Left lobe of liver (tissue), 2 donors: ENCODE measurements at regions not wholly inside any gene's neighbourhood (a gene's known extent, or its start where the extent isn't known, plus 50 kb on each side); places are given as distances from the start of the nearest gene placed in this dataset.
"Not testable (repeated sequence)": the region's sequence is repeated elsewhere in the genome, so short reads cannot be mapped to it uniquely, and the experiment has no call there.

Source experiments
- ATAC-seq: fragments of 200-7000 bp; cut with Tn5 transposase; one replicate; pipeline ENCODE4 v1.9.1; 2020; ENCODE audit warnings: mild to moderate bottlenecking, moderate library complexity
- DNase-seq: peaks from one replicate; pipeline ENCODE4 v3.0.0-alpha.2; 2020; ENCODE audit warnings: low spot score
- donor health status: DM: no; HTN: no; CAD: no; lungs with moderate emphysema.
- donor health status: DM: no; HTN: yes; CAD: no.

DNA sequence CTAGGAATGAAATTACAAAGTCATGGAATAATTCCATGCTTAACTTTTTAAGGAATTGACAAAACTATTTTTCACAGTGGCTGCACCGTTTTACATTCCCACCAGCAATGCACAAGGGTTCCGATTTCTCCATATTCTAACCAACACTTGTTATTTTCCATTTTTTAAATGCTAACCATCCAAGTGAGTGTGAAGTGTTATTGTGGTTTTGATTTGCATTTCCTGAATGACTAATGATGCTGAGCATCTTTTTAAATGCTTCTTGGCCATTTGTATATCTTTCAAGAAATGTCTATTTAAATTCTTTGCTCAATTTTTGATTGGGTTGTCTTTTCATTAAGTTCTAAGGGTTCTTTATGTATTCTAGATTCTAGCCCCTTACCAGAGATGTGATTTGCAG is 479.5 kb upstream of the SMARCA2 start:
- no peak for DNase-seq

DNA sequence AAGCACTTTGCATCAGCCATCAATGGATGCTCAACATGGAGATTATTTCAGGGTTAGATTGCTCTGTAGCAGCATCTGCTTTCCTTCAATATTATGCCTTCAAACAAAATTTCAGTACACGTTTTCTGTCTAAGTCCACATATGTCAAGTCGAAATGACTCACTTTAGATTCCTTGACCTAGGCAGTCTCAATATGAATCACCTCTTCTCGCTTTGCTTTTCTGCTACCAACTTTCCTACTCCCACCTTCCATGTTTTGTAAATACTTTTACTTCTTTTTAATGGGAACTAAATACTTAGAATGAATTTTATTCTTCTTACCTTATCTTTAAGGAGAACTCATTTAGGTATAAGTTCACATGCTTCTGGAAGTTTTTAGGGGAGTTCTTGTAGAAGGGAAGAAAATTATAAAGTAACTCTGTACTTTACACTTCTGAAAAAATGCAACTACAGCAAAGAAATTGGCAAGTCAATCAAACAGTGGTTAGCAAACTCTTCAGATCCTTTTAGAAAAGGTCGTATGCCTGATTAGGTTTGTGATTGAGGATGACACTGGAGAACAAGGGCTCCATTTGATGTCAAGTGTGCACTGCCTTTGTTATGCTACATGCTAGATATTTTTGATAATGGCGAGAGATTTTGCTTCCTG is 478.5 kb upstream of the SMARCA2 start:
- ATAC-seq = no peak

More for the DNA sequence above, 479.5 kb upstream of the SMARCA2 start:
- no peak for ATAC-seq

DNA sequence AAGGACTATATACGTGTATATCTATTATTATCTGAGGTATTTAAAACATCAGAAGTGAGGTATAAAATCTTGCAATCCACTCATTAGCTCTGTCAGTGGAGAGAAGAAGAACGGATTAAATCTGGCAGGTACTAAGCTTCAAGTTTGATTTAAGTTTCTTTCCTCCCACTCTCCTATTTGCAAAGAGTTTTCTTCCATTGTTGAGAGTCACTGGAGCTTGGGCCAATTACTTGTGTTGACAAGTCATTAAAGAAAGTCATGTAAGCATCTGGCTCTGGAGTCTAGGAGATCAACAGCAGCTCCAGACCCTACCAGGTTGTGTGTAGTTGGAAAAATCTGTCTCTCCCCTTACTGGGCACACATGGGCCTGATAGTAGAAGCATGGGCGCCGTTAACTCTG is 476.8 kb upstream of the SMARCA2 start:
- ATAC-seq (no peak), DNase-seq (no peak)

More for the DNA sequence above, 478.5 kb upstream of the SMARCA2 start:
- DNase-seq = no peak

DNA sequence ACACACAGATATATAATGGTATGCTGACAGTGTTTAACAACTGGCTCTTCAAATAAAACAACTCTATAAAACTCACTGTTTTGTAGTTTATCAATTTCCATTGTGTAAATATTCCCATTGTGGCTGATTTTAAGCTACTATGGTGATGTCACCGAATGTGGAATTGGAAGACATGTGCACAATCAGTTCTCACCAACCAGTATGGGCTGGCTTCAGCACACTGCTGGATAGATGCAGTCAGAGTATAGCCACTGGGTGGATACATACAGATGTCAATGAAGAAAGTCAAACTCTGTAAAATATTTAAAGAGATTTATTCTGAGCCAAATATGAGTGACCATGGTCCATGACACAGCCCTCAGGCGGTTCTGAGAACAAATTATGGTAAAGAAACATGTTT is 475.9 kb upstream of the SMARCA2 start:
- DNase-seq (no peak), ATAC-seq (no peak)

DNA sequence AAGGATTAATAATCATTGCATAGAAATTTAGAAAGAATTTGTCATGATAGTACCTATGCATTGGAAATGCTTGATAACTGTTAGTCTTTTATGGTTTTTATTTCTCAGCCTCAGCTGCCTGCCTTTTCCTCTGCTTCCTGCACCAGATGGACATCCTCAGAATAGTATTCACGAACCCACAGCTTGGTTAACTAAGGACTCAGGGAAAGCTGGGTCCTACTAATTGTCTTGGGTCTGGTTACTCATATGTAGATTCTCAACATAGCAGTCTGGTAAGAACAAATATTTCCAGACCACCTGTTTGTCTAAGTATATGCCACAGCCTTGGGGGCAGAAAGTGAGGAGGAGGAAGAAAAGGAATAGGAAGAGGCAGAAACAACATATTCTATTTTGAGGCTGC is 464.5 kb upstream of the SMARCA2 start:
- DNase-seq (no peak), ATAC-seq (no peak)

DNA sequence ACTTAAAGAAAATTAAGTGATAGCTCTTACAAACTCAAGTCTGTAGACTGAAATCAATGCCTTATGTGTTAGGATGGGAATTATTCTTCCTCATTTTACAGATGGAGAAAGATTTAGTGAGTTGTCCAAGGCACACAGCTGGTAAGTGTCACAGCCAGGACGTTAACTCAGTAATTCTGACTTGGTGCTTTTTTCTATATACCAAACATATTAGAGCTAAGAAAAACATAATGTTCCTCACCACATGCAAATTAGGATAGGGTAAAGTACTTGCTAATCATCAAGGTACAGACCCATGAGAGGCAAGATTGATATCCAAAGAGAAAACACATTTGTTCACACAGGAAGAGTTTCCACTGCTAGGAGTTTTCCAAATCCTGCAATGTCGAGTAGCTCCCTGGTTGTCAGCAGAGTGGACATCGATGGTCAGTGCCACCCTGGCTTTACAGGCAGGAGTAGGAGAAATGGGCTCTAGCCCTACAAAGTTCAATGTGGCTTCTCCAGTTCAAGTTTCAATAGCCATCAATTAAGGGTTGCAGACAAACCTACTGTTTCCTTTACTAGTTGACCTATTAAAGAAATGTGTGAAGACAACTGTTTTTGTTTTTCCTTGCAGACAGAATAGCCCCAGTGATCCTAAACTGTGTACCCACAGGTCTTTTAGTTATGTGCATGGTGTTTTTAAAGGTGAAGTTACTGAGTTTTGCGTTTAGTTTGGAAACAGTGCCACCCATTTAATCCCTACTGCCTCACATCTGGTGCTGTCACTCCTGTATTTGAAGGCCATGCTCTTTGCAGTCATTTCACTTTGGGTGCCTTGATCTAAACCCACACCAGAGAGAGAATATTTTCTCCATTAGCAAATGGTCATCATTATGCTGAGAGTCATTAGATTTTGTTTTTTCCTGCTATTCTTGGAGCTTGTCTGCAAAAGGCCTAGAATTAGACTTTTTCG is 460.8 kb upstream of the SMARCA2 start:
- ATAC-seq = no peak
- no peak for DNase-seq

DNA sequence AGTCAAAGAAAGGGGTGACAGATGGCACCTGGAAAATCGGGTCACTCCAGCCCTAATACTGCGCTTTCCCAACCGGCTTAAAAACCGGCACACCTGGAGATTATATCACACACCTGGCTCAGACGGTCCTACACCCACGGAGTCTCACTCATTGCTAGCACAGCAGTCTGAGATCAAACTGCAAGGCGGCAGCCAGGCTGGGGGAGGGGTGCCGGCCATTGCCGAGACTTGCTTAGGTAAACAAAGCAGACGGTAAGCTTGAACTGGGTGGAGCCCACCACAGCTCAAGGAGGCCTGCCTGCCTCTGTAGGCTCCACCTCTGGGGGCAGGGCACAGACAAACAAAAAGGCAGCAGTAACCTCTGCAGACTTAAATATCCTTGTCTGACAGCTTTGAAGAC is 456.5 kb upstream of the SMARCA2 start:
- ATAC-seq, DNase-seq: not testable (repeated sequence)

DNA sequence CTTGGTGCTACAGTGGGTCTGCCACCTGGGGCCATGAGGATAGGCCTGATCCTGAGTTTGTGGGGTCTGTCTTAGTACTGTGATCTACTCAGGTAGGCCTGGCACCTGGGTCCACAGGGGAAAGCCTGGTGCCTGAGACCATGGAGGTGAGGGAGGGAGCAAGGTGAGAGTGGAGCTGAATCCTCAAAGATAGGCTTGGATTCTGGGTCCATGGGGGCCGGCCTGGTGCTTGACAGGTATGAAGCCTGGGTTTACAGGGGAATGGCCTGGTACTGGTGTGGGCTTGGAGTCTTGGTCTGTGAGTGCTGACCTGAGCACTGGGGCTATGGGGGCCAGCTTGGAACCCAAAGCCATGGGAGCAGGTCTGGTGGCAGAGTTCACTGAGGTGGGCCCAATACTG is 439.2 kb upstream of the SMARCA2 start:
- no peak for ATAC-seq
- no peak for DNase-seq

DNA sequence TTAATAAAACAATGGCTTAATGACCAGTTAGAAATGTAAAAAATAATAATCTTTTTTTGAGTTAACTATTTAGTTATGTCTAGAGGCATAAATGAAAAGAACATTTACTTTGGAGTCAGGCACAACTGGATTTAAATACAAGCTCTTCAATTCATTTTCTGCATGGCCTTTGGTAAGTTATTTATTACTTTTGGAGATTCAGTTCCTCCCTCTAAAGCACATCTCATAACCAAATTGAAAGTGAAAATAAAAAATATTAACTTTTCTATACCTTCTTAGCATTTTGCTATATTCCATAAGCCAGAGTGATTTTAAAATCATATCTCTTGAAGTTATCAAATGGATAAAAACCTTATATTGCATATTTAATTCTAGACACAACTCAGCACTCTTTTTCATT is 434.9 kb upstream of the SMARCA2 start:
- DNase-seq = no peak
- ATAC-seq = no peak

DNA sequence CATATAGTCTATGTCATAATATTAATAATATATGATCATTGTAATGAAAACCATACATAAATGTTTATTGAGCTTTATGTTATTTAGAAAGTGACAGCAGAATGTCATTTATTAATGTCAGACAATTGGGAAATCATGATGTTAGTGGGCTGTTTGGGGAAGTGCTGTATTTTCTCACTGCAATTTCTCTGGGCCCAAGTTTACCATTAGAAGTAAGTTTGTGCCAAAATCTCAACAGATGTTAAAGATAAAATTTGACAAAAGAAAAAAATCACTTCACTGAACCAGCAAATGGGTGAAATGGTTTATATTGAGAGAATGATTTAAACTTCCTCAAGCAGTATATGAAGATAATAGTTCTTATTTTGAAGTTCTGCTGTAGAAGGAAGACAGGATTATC is 433.2 kb upstream of the SMARCA2 start:
- ATAC-seq (no peak), DNase-seq (no peak)

DNA sequence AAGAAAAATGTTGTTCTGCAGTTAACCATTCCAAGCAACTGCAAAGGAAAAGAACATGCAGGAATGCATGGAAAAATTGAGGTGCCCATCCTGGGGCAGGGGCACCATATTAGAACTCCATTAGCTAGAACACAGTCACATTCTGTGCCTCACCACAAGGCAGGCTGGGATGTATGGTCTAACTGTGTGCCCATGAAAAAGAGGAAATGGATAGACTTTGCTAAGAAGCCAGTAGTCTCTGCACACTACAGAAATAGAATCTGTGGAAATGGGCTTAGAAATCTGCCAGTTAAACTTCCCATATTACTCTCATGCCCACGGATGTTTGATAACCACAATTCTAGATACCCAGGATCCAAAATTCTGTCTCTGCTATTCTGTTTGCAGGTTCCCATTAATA is 423.8 kb upstream of the SMARCA2 start:
- ATAC-seq = no peak
- DNase-seq = no peak

DNA sequence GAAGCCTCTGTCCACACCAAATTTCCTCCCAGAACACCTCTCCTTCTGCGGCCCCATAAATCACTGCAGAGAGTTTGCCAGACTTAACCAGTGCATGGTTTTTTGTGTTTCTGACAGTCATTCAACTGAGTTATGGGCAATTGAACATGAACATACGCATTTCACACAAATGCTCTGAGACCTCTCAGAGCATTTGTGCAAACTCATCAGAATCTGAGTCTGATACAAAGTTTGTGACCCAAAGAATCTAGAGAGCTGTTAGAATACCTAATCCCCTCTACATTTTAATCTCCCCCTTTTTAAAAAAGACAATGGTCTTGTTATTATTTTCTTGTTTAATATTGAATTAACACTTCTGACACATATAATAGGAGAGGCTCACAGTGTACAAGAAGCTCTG is 416.9 kb upstream of the SMARCA2 start:
- ATAC-seq (no peak), DNase-seq (no peak)

DNA sequence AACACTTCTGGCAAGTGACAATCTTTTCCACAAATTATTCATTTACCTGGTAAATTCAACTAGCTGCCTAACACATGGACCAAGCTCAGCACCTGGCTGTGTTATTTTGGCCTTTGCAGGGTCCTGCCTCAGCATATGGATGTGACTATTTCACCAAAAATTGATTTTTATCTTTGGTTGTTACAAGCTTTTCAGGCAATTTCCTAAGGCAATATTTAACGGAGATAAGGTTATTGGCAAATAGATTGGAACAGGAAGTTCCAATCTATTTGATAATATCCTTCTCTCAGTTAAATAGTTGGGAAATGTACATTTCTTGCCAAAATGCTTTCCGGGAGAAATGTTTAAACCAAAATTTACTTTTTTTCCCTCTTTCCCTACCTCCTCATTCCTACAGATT is 415.2 kb upstream of the SMARCA2 start:
- ATAC-seq (no peak), DNase-seq (no peak)

DNA sequence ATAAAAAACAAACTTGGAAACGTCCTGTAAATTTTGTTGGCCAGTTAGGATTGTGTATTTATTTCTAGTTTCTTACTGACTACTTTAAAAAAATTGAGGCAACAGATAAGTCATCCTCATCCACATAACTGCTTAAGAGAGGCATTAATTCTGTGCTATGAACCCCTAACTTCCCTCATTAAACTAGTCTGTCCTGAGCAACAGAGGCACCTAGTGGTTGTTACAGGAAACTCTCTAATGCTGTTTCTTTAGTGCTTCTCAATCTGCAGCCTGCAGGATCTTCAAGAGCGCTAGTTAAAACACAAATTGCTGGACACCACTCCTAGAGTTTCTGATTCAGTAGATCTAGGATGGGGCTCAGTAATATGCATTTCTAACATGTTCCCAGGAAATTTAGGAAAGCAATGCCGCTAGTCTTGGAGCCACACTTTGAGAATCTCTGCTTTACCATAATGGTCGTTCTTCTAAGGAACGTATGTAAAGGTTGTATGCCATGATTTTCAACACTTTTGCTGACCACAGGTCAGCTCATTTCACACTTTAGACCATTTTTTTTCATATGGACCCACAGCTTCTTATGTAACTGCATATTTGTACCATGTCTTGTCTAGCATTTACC is 410.1 kb upstream of the SMARCA2 start:
- ATAC-seq = peak; percentile 79
- no peak for DNase-seq

DNA sequence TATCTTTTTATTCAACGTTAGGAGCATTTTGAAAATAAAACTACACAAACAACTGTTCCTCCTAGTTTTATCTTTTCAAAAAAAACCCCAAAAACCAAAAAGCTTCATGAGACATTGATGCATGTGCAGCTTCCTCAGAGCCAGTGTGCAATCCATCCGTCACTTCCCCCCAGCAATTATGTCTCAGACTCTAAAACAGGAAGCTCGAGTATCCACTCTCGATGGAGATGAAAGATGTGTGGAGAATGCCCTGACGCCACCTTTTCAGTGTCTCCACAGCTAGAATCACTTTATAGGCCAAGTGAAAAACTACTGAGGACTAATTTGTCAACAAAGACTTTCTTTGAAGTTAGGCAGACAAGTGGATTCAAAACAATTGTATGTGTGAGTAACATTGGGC is 408.9 kb upstream of the SMARCA2 start:
- ATAC-seq = no peak
- no peak for DNase-seq

DNA sequence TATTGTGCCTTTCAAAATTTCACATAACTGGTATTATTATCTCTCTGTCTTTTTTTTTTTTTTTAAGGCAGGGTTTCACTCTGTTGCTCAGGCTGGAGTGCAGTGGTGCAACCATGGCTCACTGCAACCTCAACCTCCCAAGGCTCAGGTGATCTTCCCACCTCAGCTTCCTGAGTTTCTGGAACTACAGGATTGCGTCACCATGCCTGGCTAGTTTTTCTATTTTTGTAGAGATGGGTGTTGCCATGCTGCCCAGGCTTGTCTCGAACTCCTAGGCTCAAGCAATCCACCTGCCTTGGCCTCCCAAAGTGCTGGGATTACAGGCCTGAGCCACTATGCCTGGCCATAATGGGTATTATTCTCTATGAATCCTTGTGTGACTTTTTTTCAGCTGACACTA is 402.3 kb upstream of the SMARCA2 start:
- no peak for DNase-seq

DNA sequence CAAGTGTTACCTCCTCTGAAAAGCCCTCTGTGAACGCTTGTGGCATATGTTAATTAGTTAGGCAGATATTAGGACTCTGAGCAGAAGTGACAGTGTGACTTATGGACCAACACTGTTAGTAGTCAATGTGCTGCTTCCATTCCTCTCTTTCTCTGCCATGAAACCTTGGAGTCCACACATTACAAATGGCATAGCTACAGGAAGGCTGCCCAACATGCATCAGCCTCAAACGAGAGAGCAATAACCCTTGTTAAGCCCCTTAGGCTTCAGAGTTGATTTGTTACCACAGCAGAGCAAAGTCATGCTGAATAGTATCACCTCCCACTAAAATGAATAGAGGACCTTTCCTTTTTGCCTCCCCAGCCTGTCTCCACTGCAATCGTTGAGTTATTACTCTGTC is 397.7 kb upstream of the SMARCA2 start:
- DNase-seq (no peak), ATAC-seq (no peak)

More for the DNA sequence above, 402.3 kb upstream of the SMARCA2 start:
- no peak for ATAC-seq

DNA sequence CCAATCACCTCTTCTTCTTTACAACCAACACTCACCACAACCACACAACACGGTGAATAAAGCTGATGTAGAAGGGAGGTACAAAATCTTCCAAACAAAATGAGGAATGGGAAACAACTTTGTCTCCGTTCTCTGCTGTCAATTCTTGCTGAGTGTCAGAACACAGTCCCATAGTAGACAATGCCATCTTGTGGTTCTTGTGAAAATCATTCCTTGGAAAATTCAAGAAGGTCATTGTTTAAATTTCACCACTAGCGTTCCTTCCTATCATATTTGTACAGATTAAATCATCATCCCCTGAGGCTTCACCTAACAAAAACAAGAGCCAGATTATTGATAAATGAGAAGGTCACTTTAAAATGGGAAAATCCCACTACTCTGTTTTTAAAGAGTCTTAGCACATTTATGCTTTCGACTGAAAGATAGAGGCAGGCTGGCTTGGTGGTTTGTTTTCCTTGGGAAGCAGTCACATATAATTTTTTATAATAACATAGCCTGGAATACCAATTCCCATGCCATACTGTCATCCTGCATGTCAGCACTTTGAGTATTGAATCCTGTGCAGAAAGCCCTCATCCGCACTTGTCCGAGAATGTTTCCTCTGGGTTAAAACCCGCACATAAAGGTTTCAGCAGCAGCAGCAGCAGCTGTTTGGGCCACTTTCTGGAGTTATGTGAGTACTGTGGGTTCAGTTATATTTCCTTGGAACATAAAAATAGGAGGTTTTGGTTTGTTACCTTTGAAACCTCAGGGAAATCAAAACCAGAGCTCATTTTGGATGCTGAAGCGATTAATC is 395.0 kb upstream of the SMARCA2 start:
- no peak for ATAC-seq
- DNase-seq = no peak

DNA sequence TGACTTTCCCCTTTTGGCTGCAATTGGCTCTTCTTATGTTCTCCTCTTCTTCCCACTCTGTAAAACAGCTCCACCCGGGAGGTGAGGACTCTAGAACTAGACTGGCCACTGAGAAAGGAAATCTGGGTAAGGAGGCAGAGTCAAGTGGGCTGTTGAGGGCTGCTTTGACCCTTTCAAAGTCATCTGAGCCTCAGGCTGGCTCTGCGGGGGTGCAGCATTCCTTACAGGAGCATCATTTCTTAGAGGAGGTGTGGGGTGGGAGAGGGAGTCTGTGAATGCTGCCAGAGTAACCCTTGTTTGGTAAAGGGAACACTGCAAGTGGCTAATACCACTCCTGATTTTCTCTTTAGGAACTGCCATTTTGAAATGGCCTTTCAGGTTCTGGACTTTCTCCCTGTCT is 377.7 kb upstream of the SMARCA2 start:
- no peak for DNase-seq
- ATAC-seq = no peak

DNA sequence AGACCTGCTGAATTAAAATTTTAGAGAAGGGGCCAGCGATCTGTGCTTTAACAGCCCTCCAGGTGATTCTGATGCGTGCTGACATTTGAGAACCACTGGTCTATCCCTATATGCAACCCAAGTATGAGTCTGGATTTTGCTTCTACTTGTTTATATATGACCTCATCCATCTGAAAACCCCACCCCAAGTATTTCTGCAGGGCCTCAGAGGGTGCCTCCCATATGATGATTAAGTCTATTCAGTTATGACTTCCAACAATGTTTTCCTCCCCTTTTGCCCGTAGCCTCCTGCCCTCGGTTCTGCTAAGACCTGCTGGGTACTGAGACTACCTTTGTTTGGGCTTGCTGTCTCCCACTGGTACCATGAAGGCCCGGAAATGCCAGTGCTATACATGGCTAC is 376.0 kb upstream of the SMARCA2 start:
- DNase-seq (no peak), ATAC-seq (no peak)

DNA sequence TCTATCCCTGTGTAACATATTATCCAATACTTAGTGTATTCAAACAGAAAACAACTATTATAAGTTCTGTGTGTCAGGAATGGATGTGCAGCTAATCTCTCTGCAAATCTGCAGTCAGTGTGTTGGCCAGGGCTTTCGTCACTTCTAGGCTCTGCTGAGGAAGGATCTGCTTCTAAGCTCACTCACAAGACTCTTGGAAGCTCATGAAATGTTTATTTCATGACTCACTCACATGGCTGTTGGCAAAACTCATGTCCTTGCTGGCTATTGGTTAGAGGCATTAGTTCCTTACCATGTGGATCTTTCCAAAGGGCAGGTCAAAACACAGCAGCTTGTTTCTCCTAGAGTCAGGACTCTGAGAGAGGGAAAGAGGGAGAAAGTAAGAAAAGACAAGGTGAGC is 367.4 kb upstream of the SMARCA2 start:
- no peak for DNase-seq
- no peak for ATAC-seq
